ENCODE measurements at regions not wholly inside any gene's neighbourhood (a gene's known extent, or its start where the extent isn't known, plus 50 kb on each side); places are given as distances from the start of the nearest gene placed in this dataset.

GRCh38 chr5:147062427-147062826, 172.4 kb upstream of the STK32A start:
- POLR2A ChIA-PET (ENCODE audit: unreplicated experiment), result no interaction called here
- intact Hi-C loops (cut with micrococcal nuclease), result no loop called here
- peaks cover 6% of the 10 kb centered on the region; the same call in 1 of the 2 replicates for H3K27me3 ChIP-seq (ENCODE audit: low read length)

DNA sequence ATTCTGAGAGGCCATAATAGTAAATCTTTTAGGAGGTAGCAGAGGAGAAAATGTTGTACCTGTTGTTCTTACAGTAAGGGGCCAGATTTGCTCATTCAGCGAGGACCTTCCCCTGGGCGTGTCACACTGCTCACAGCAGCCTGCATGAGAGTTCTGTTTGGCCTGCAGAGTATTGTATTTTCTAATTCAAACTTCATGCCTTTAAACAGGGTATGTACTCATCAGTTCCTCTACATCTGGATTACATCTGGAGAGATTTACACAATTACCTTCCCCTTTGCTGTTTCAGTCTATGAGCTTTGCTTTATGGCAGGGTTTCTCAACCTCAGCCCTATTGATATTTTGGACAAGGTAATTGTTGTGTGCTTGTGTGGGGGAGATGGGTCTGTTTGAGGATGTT, 170.9 kb upstream of the STK32A start:
- ChIA-PET POLR2A (ENCODE audit: unreplicated experiment) (no interaction called here), CTCF (no interaction called here)
- Histone ChIP-seq H3K4me2 (ENCODE audit: low read length) (no peak overlapping the region), H3K4me3 (ENCODE audit: low read length) (no peak overlapping the region), H4K20me1 (ENCODE audit: low read length) (no peaks in the 10 kb centered on the region), H3K27me3 (ENCODE audit: low read length) (peaks cover 4% of the 10 kb centered on the region; the same call in 1 of the 2 replicates), H3K27ac (ENCODE audit: low read length) (no peak overlapping the region), H3K9me3 (ENCODE audit: low read length) (no peaks in the 10 kb centered on the region), H3F3A (ENCODE audit: low read length, unreplicated experiment) (no peaks in the 10 kb centered on the region), H3K79me2 (ENCODE audit: low read length) (no peaks in the 10 kb centered on the region), H3K4me1 (ENCODE audit: insufficient read depth, low read length) (no peaks in the 10 kb centered on the region), H3K9ac (ENCODE audit: low read length) (no peak overlapping the region), H3K36me3 (ENCODE audit: low read depth, low read length) (no peaks in the 10 kb centered on the region), H3K9me2 (replicated peaks; ENCODE audit: low read length) (no peaks in the 10 kb centered on the region), H2AFZ (ENCODE audit: low read length) (no peak overlapping the region)
- DNase-seq (no peak), ATAC-seq (no peak)
- BruUV-seq (replicated peaks), result no TSS peak
- TF ChIP-seq EZH2phosphoT487 (IDR thresholded peaks at IDR 0.05; ENCODE audit: borderline replicate concordance, low read length), result no peak
- TF ChIP-seq EZH2 (IDR thresholded peaks at IDR 0.05; ENCODE audit: low read length, unreplicated experiment), result no peak
- TF ChIP-seq, protein P1, sequence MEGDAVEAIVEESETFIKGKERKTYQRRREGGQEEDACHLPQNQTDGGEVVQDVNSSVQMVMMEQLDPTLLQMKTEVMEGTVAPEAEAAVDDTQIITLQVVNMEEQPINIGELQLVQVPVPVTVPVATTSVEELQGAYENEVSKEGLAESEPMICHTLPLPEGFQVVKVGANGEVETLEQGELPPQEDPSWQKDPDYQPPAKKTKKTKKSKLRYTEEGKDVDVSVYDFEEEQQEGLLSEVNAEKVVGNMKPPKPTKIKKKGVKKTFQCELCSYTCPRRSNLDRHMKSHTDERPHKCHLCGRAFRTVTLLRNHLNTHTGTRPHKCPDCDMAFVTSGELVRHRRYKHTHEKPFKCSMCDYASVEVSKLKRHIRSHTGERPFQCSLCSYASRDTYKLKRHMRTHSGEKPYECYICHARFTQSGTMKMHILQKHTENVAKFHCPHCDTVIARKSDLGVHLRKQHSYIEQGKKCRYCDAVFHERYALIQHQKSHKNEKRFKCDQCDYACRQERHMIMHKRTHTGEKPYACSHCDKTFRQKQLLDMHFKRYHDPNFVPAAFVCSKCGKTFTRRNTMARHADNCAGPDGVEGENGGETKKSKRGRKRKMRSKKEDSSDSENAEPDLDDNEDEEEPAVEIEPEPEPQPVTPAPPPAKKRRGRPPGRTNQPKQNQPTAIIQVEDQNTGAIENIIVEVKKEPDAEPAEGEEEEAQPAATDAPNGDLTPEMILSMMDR (conservative IDR thresholded peaks at IDR 0.05; ENCODE audit: low read depth, low read length), result no peak
- intact Hi-C loops (cut with micrococcal nuclease), result no loop called here

More at GRCh38 chr5:147062427-147062826, 172.4 kb upstream of the STK32A start:
- Histone ChIP-seq H3K4me3 (ENCODE audit: low read length) (no peak overlapping the region), H3K27ac (ENCODE audit: low read length) (no peak overlapping the region), H3K9me3 (ENCODE audit: low read length) (no peaks in the 10 kb centered on the region), H4K20me1 (ENCODE audit: low read length) (no peaks in the 10 kb centered on the region), H3K9ac (ENCODE audit: low read length) (no peak overlapping the region), H3K4me2 (ENCODE audit: low read length) (no peak overlapping the region), H3K4me1 (ENCODE audit: insufficient read depth, low read length) (no peaks in the 10 kb centered on the region), H3K9me2 (replicated peaks; ENCODE audit: low read length) (no peaks in the 10 kb centered on the region), H3K36me3 (ENCODE audit: low read depth, low read length) (no peaks in the 10 kb centered on the region), H3K79me2 (ENCODE audit: low read length) (no peaks in the 10 kb centered on the region), H2AFZ (ENCODE audit: low read length) (no peak overlapping the region), H3F3A (ENCODE audit: low read length, unreplicated experiment) (no peaks in the 10 kb centered on the region)
- BruUV-seq (replicated peaks), result no TSS peak
- no peak for TF ChIP-seq EZH2 (IDR thresholded peaks at IDR 0.05; ENCODE audit: low read length, unreplicated experiment)
- no peak for TF ChIP-seq EZH2phosphoT487 (IDR thresholded peaks at IDR 0.05; ENCODE audit: borderline replicate concordance, low read length)
- TF ChIP-seq, protein P1 (conservative IDR thresholded peaks at IDR 0.05; ENCODE audit: low read depth, low read length), result no peak
- ATAC-seq (no peak), DNase-seq (no peak)
- CTCF ChIA-PET, result no interaction called here

GRCh38 chr5:147065071-147065470, 169.8 kb upstream of the STK32A start:
- no peaks in the 10 kb centered on the region for H3K9me3 ChIP-seq (ENCODE audit: low read length)
- no peak overlapping the region for H3K9ac ChIP-seq (ENCODE audit: low read length)
- POLR2A ChIA-PET (ENCODE audit: unreplicated experiment), result no interaction called here
- H3K4me3 ChIP-seq (ENCODE audit: low read length), result no peak overlapping the region
- ATAC-seq, result no peak
- H3K4me1 ChIP-seq (ENCODE audit: insufficient read depth, low read length), result no peaks in the 10 kb centered on the region
- no peaks in the 10 kb centered on the region for H3K79me2 ChIP-seq (ENCODE audit: low read length)
- no peaks in the 10 kb centered on the region for H3K9me2 ChIP-seq (replicated peaks; ENCODE audit: low read length)
- no peak for DNase-seq
- no peak overlapping the region for H3K27ac ChIP-seq (ENCODE audit: low read length)
- no peak overlapping the region for H3K4me2 ChIP-seq (ENCODE audit: low read length)
- CTCF ChIA-PET, result no interaction called here
- no peaks in the 10 kb centered on the region for H3K36me3 ChIP-seq (ENCODE audit: low read depth, low read length)
- intact Hi-C loops (cut with micrococcal nuclease), result no loop called here
- no TSS peak for BruUV-seq (replicated peaks)
- H3F3A ChIP-seq (ENCODE audit: low read length, unreplicated experiment), result no peaks in the 10 kb centered on the region
- no peak for TF ChIP-seq EZH2phosphoT487 (IDR thresholded peaks at IDR 0.05; ENCODE audit: borderline replicate concordance, low read length)
- H3K27me3 ChIP-seq (ENCODE audit: low read length), result no peaks in the 10 kb centered on the region
- no peaks in the 10 kb centered on the region for H4K20me1 ChIP-seq (ENCODE audit: low read length)
- H2AFZ ChIP-seq (ENCODE audit: low read length), result no peak overlapping the region

Data from PC-3 (cell line).